Endothelial cell of umbilical vein (primary cell): ENCODE measurements at regions not wholly inside any gene's neighbourhood (a gene's known extent, or its start where the extent isn't known, plus 50 kb on each side); places are given as distances from the start of the nearest gene placed in this dataset.

Source experiments
- BruUV-seq: library from RNA; stranded (reverse); fragments of 400-500 nt; replicated peaks from 2 replicates; lab custom pipeline; 2021; lab: Mats Ljungman, UMichigan
- CTCF ChIA-PET: fragments of 300-600, 350-600 bp; sonication (Branson Sonifier 250); formaldehyde crosslinking; loops from one replicate; lab custom pipeline; 2021; ENCODE audit warnings: antibody characterized with exemption, inconsistent platforms; lab: Charles Lee
- POLR2A ChIA-PET: fragments of 300-600, 350-600 bp; sonication (Branson Sonifier 250); formaldehyde crosslinking; loops from one replicate; lab custom pipeline; 2021; ENCODE audit warnings: antibody characterized with exemption, inconsistent platforms; lab: Charles Lee
- DNase-seq: peaks from one replicate; pipeline ENCODE4 v3.0.0-alpha.2; 2011; ENCODE audit warnings: low read depth, low spot score
- FAIRE-seq: peaks from 2 replicates; lab custom pipeline; 2011; peaks lifted over from hg19 to GRCh38; lab: Jason Lieb, UNC
- H2AFZ ChIP-seq: 2 replicates; pipeline ENCODE4 v1.6.0; 2012; ENCODE audit warnings: low read depth, low read length, control low read depth, inconsistent platforms
- H3K27ac ChIP-seq: 2 replicates; pipeline ENCODE4 v1.5.1; 2011; ENCODE audit warnings: low read depth, mild to moderate bottlenecking, control low read depth, low read length, moderate library complexity; ENCODE audit not compliant: insufficient read depth
- H3K27me3 ChIP-seq, 2 experiments: 2 replicates each; pipeline versions ENCODE4 v1.6.0 to v1.6.1; 2011; ENCODE audit warnings: low read length in 2 of 2, mixed read lengths in 1 of 2; ENCODE audit not compliant: control insufficient read depth in 2 of 2, insufficient read depth in 2 of 2
- H3K36me3 ChIP-seq, 2 experiments: 2 replicates in 1 of 2; 3 replicates in 1 of 2; pipeline ENCODE4 v1.5.1; 2011; ENCODE audit warnings: low read length in 2 of 2, mild to moderate bottlenecking in 1 of 2, moderate library complexity in 1 of 2; ENCODE audit not compliant: control insufficient read depth in 2 of 2, insufficient read depth in 2 of 2; ENCODE audit errors: extremely low read depth in 1 of 2
- H3K4me1 ChIP-seq: 3 replicates; pipeline ENCODE4 v1.5.1; 2011; ENCODE audit warnings: mild to moderate bottlenecking, low read length; ENCODE audit not compliant: control insufficient read depth, insufficient read depth; ENCODE audit errors: extremely low read depth
- H3K4me2 ChIP-seq: 2 replicates; pipeline ENCODE4 v1.6.1; 2011; ENCODE audit warnings: low read length, control low read depth, mixed read lengths; ENCODE audit not compliant: insufficient read depth
- H3K4me3 ChIP-seq, 3 experiments: fragments of 200-600 bp in 1 of 3; sonication (generic), shearing (Covaris generic) in 1 of 3; replicated peaks in 1 of 3; 2 replicates each; pipeline ENCODE4 v1.5.1; 2011 to 2016; ENCODE audit warnings: control low read depth in 3 of 3, low read length in 3 of 3, mild to moderate bottlenecking in 2 of 3, inconsistent platforms in 1 of 3, low read depth in 1 of 3, moderate library complexity in 1 of 3; ENCODE audit not compliant: insufficient read depth in 1 of 3
- H3K79me2 ChIP-seq: 2 replicates; pipeline ENCODE4 v1.6.0; 2012; ENCODE audit warnings: low read length, inconsistent platforms; ENCODE audit not compliant: control insufficient read depth, insufficient read depth
- H3K9ac ChIP-seq: replicated peaks from 2 replicates; pipeline ENCODE3; 2011; ENCODE audit warnings: low read length, control low read depth; ENCODE audit not compliant: insufficient read depth; ENCODE audit errors: extremely low read depth
- H3K9me1 ChIP-seq: replicated peaks from 3 replicates; pipeline ENCODE4 v1.6.0; 2011; ENCODE audit warnings: mild to moderate bottlenecking, low read length; ENCODE audit not compliant: control insufficient read depth, insufficient read depth; ENCODE audit errors: extremely low read depth
- H3K9me3 ChIP-seq: replicated peaks from 2 replicates; pipeline ENCODE4 v1.5.1; 2012; ENCODE audit warnings: low read length, inconsistent platforms; ENCODE audit not compliant: control insufficient read depth, insufficient read depth
- H4K20me1 ChIP-seq: replicated peaks from 2 replicates; pipeline ENCODE3; 2011; ENCODE audit warnings: mild to moderate bottlenecking, low read length; ENCODE audit not compliant: control insufficient read depth, insufficient read depth; ENCODE audit errors: extremely low read depth
- EZH2 ChIP-seq: IDR thresholded peaks from 2 replicates; pipeline ENCODE4 v1.6.1; 2012; ENCODE audit warnings: borderline replicate concordance, low read depth, mild to moderate bottlenecking, moderate library complexity, low read length, inconsistent platforms; ENCODE audit not compliant: severe bottlenecking
- FOS ChIP-seq: IDR thresholded peaks from 2 replicates; pipeline ENCODE4 v1.6.1; 2011; ENCODE audit warnings: mild to moderate bottlenecking, low read length, moderate library complexity, borderline replicate concordance; ENCODE audit not compliant: insufficient read depth
- GATA2 ChIP-seq: IDR thresholded peaks from 2 replicates; pipeline ENCODE4 v1.7.0; 2011; ENCODE audit warnings: low read depth, mild to moderate bottlenecking, moderate library complexity, mixed read lengths, low read length; ENCODE audit not compliant: insufficient read length, insufficient read depth
- JUN ChIP-seq: IDR thresholded peaks from 2 replicates; pipeline ENCODE4 v1.6.1; 2011; ENCODE audit warnings: borderline replicate concordance, low read depth; ENCODE audit not compliant: insufficient read length, insufficient read depth
- MYC ChIP-seq: IDR thresholded peaks from one replicate; pipeline ENCODE4 v1.6.1; 2011; ENCODE audit warnings: mild to moderate bottlenecking, low read depth, low read length
- POLR2A ChIP-seq: IDR thresholded peaks from 2 replicates; pipeline ENCODE4 v1.6.1; 2012; ENCODE audit warnings: low read depth, mild to moderate bottlenecking, control low read depth, low read length
- POLR2AphosphoS5 ChIP-seq: IDR thresholded peaks from 2 replicates; pipeline ENCODE4 v1.6.1; 2012; ENCODE audit warnings: low read depth, mild to moderate bottlenecking, control low read depth, low read length, moderate library complexity; ENCODE audit not compliant: insufficient read depth
- dilution Hi-C: fragments of 300-500 bp; cut with MboI; formaldehyde crosslinking; loops from one replicate; pipeline ENCODE4 v1.15.0; 2019; ENCODE audit warnings: low sequenced_read_pairs; ENCODE audit not compliant: extremely low pct_ligation_motif_present
- intact Hi-C: fragments of 100-400 bp; cut with micrococcal nuclease; formaldehyde crosslinking; loops from one replicate; pipeline ENCODE4 v1.10.0; 2022
- TF ChIP-seq, protein P1 (sequence below), 2 donors: IDR thresholded peaks; 1 replicate in 1 of 2; 2 replicates in 1 of 2; pipeline ENCODE4 v1.5.1; 2011; ENCODE audit warnings: low read length in 2 of 2, mild to moderate bottlenecking in 2 of 2, moderate library complexity in 2 of 2, control low read depth in 1 of 2, inconsistent platforms in 1 of 2, low read depth in 1 of 2; ENCODE audit not compliant: insufficient read depth in 1 of 2; ENCODE audit errors: extremely low read depth in 1 of 2
- TF ChIP-seq, protein P2 (sequence below): IDR thresholded peaks from 2 replicates; pipeline ENCODE4 v1.6.1; 2011; ENCODE audit not compliant: insufficient read depth, insufficient read length

DNA sequence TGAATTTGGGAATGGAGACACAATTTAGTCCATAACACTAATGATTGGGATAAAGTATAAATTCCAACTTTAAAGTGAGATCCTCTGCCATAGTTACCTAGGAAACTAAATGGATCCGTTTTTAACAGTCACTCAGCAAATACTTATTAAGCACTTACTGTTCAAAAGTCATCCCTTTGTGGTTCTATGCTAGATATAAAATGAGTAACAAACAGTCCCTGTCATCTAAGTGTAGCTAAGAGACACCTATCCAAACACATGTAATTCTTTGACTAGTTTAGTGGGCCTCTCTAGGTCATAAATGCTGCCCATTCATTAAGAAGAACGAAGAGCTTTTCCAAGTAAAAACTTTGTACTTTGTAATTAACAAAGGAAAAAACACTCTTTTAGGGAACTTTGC lies 244.2 kb upstream of the CDIN1 start:
- FAIRE-seq (no peak), DNase-seq (no peak)
- dilution Hi-C loops = no loop called here
- Histone ChIP-seq H3K9ac (no peak overlapping the region), H2AFZ (no peak overlapping the region), H3K79me2 (no peaks in the 10 kb centered on the region), H3K36me3 (no peaks in the 10 kb centered on the region), H3K4me1 (no peaks in the 10 kb centered on the region), H3K9me3 (no peaks in the 10 kb centered on the region), H4K20me1 (no peaks in the 10 kb centered on the region), H3K27me3 (no peaks in the 10 kb centered on the region), H3K9me1 (no peaks in the 10 kb centered on the region), H3K4me3 (no peak overlapping the region), H3K4me2 (no peak overlapping the region), H3K27ac (no peak overlapping the region)
- ChIA-PET CTCF (no interaction called here), POLR2A (no interaction called here)
- TF ChIP-seq POLR2A (no peak), EZH2 (no peak), POLR2AphosphoS5 (no peak), JUN (no peak), MYC (no peak), GATA2 (no peak), FOS (no peak)
- TF ChIP-seq, protein P1, sequence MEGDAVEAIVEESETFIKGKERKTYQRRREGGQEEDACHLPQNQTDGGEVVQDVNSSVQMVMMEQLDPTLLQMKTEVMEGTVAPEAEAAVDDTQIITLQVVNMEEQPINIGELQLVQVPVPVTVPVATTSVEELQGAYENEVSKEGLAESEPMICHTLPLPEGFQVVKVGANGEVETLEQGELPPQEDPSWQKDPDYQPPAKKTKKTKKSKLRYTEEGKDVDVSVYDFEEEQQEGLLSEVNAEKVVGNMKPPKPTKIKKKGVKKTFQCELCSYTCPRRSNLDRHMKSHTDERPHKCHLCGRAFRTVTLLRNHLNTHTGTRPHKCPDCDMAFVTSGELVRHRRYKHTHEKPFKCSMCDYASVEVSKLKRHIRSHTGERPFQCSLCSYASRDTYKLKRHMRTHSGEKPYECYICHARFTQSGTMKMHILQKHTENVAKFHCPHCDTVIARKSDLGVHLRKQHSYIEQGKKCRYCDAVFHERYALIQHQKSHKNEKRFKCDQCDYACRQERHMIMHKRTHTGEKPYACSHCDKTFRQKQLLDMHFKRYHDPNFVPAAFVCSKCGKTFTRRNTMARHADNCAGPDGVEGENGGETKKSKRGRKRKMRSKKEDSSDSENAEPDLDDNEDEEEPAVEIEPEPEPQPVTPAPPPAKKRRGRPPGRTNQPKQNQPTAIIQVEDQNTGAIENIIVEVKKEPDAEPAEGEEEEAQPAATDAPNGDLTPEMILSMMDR (IDR thresholded peaks at IDR 0.05; ENCODE audit: extremely low read depth in 1 of 2, insufficient read depth in 1 of 2, low read depth in 1 of 2, low read length in 2 of 2) = no peak
- TF ChIP-seq, protein P2, sequence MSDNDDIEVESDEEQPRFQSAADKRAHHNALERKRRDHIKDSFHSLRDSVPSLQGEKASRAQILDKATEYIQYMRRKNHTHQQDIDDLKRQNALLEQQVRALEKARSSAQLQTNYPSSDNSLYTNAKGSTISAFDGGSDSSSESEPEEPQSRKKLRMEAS = no peak
- no TSS peak for BruUV-seq
- intact Hi-C loops = no loop called here
